T-helper 1 cell treated with Interleukin-12 subunit alpha and Interleukin-12 subunit beta and Interleukin-4 antibody, amounts not matched to agents 30 ng/mL and 1 ng/mL, for 36 hours (primary cell): ENCODE measurements at regions not wholly inside any gene's neighbourhood (a gene's known extent, or its start where the extent isn't known, plus 50 kb on each side); places are given as distances from the start of the nearest gene placed in this dataset.
"Not testable (repeated sequence)": the region's sequence is repeated elsewhere in the genome, so short reads cannot be mapped to it uniquely, and the experiment has no call there.

Experiments
- intact Hi-C: fragments of 100-400 bp; cut with micrococcal nuclease; formaldehyde crosslinking; loops from one replicate; pipeline ENCODE4 v1.15.1; 2024

GRCh38 chr5:37921452-37921851, 81.6 kb upstream of the GDNF start:
- intact Hi-C loops, result no loop called here

- intact Hi-C loops, result no loop called here
These were observed 78.6 kb upstream of the GDNF start for GRCh38 chr5:37918424-37918823.

GRCh38 chr5:37916525-37916924, 76.7 kb upstream of the GDNF start:
- intact Hi-C loops, result no loop called here

- intact Hi-C loops, result no loop called here
These were observed 75.4 kb upstream of the GDNF start for GRCh38 chr5:37915097-37915736.

GRCh38 chr5:37909610-37910266, 69.9 kb upstream of the GDNF start:
- intact Hi-C loops, result not testable (repeated sequence)

GRCh38 chr5:37906416-37906815, 66.6 kb upstream of the GDNF start:
- intact Hi-C loops, result no loop called here

- intact Hi-C loops, result no loop called here
These were observed 65.4 kb upstream of the GDNF start for GRCh38 chr5:37905230-37905629.

- intact Hi-C loops, result no loop called here
These were observed 62.5 kb upstream of the GDNF start for GRCh38 chr5:37902323-37902722.

GRCh38 chr5:37900692-37901091, 60.9 kb upstream of the GDNF start:
- intact Hi-C loops, result no loop called here

- intact Hi-C loops, result no loop called here
These were observed 59.2 kb upstream of the GDNF start for GRCh38 chr5:37899037-37899436.

GRCh38 chr5:37896159-37896558, 56.3 kb upstream of the GDNF start:
- intact Hi-C loops, result no loop called here

GRCh38 chr5:37893434-37894134, 53.7 kb upstream of the GDNF start:
- intact Hi-C loops, result no loop called here

GRCh38 chr5:37892586-37892985, 52.7 kb upstream of the GDNF start:
- intact Hi-C loops, result no loop called here

GRCh38 chr5:37891832-37892231, 52.0 kb upstream of the GDNF start:
- intact Hi-C loops, result no loop called here

GRCh38 chr5:37889612-37890317, 49.9 kb upstream of the GDNF start:
- intact Hi-C loops, result no loop called here
